Progenitor cell of endocrine pancreas (in vitro differentiated cells): ENCODE measurements at regions not wholly inside any gene's neighbourhood (a gene's known extent, or its start where the extent isn't known, plus 50 kb on each side); places are given as distances from the start of the nearest gene placed in this dataset.

Experiments
- DNase-seq: peaks from one replicate; pipeline ENCODE4 v3.0.0; 2021; ENCODE audit warnings: low spot score; ENCODE audit not compliant: unreplicated experiment
- H3K27ac Mint-ChIP-seq: 2 replicates; pipeline ENCODE4 v1.8.0; 2021; ENCODE audit warnings: mild to moderate bottlenecking, moderate library complexity, mixed read lengths
- H3K27me3 Mint-ChIP-seq: 2 replicates; pipeline ENCODE4 v1.8.0; 2021; ENCODE audit warnings: mixed read lengths
- H3K36me3 Mint-ChIP-seq: 2 replicates; pipeline ENCODE4 v1.8.0; 2022; ENCODE audit warnings: mixed read lengths; ENCODE audit not compliant: insufficient read depth
- H3K4me1 Mint-ChIP-seq: 2 replicates; pipeline ENCODE4 v1.8.0; 2021; ENCODE audit warnings: low read depth, mixed read lengths
- H3K4me3 Mint-ChIP-seq: 2 replicates; pipeline ENCODE4 v1.8.0; 2021; ENCODE audit warnings: low read depth, mild to moderate bottlenecking, moderate library complexity, mixed read lengths
- H3K9me3 Mint-ChIP-seq: 2 replicates; pipeline ENCODE4 v1.8.0; 2021; ENCODE audit warnings: low read depth, mixed read lengths
- CTCF ChIP-seq: fragments of 200-600 bp; sonication (generic); IDR thresholded peaks from one replicate; pipeline ENCODE4 v1.5.0; 2021; ENCODE audit warnings: antibody characterized with exemption, mild to moderate bottlenecking; ENCODE audit not compliant: unreplicated experiment

- Mint-ChIP-seq H3K27ac (peak overlapping the region; percentile 43), H3K36me3 (no peaks in the 10 kb centered on the region), H3K4me1 (peaks cover 9% of the 10 kb centered on the region), H3K27me3 (peaks cover 10% of the 10 kb centered on the region), H3K9me3 (no peaks in the 10 kb centered on the region), H3K4me3 (no peak overlapping the region)
- DNase-seq: no peak
- TF ChIP-seq CTCF: no peak
These were observed 91.9 kb upstream of the DRD2 start for GRCh38 chr11:113567097-113567496.

GRCh38 chr11:113564527-113565130 is 89.4 kb upstream of the DRD2 start:
- H3K4me3 Mint-ChIP-seq: no peak overlapping the region
- no peak for DNase-seq
- H3K4me1 Mint-ChIP-seq: peaks cover 4% of the 10 kb centered on the region
- H3K27me3 Mint-ChIP-seq: peaks cover 10% of the 10 kb centered on the region
- no peaks in the 10 kb centered on the region for H3K36me3 Mint-ChIP-seq
- no peak for TF ChIP-seq CTCF
- H3K9me3 Mint-ChIP-seq: no peaks in the 10 kb centered on the region
- no peak overlapping the region for H3K27ac Mint-ChIP-seq

- no peak for TF ChIP-seq CTCF
- DNase-seq: no peak
- no peaks in the 10 kb centered on the region for H3K9me3 Mint-ChIP-seq
- H3K36me3 Mint-ChIP-seq: no peaks in the 10 kb centered on the region
- peaks cover 10% of the 10 kb centered on the region for H3K27me3 Mint-ChIP-seq
- peaks cover 4% of the 10 kb centered on the region for H3K4me1 Mint-ChIP-seq
- peak overlapping the region; percentile 57 for H3K27ac Mint-ChIP-seq
- no peak overlapping the region for H3K4me3 Mint-ChIP-seq
These were observed 88.7 kb upstream of the DRD2 start for GRCh38 chr11:113563766-113564526.

- Mint-ChIP-seq H3K27me3 (peaks cover 10% of the 10 kb centered on the region), H3K4me3 (no peak overlapping the region), H3K27ac (no peak overlapping the region), H3K36me3 (no peaks in the 10 kb centered on the region), H3K4me1 (peaks cover 1% of the 10 kb centered on the region), H3K9me3 (no peaks in the 10 kb centered on the region)
- TF ChIP-seq CTCF: no peak
- no peak for DNase-seq
These were observed 87.8 kb upstream of the DRD2 start for GRCh38 chr11:113562981-113563461.

GRCh38 chr11:113562576-113562975 is 87.4 kb upstream of the DRD2 start:
- TF ChIP-seq CTCF: no peak
- H3K4me3 Mint-ChIP-seq: no peak overlapping the region
- H3K27me3 Mint-ChIP-seq: peaks cover 10% of the 10 kb centered on the region
- H3K4me1 Mint-ChIP-seq: peaks cover 1% of the 10 kb centered on the region
- no peaks in the 10 kb centered on the region for H3K9me3 Mint-ChIP-seq
- H3K36me3 Mint-ChIP-seq: no peaks in the 10 kb centered on the region
- DNase-seq: no peak
- H3K27ac Mint-ChIP-seq: no peak overlapping the region
